Endothelial cell of hepatic sinusoid (primary cell): ENCODE measurements at regions not wholly inside any gene's neighbourhood (a gene's known extent, or its start where the extent isn't known, plus 50 kb on each side); places are given as distances from the start of the nearest gene placed in this dataset.
"Not testable (repeated sequence)": the region's sequence is repeated elsewhere in the genome, so short reads cannot be mapped to it uniquely, and the experiment has no call there.

Experiments
- in situ Hi-C: cut with HindIII; loops from 2 replicates; pipeline ENCODE4 v1.10.0; 2017; ENCODE audit warnings: low sequenced_read_pairs

DNA sequence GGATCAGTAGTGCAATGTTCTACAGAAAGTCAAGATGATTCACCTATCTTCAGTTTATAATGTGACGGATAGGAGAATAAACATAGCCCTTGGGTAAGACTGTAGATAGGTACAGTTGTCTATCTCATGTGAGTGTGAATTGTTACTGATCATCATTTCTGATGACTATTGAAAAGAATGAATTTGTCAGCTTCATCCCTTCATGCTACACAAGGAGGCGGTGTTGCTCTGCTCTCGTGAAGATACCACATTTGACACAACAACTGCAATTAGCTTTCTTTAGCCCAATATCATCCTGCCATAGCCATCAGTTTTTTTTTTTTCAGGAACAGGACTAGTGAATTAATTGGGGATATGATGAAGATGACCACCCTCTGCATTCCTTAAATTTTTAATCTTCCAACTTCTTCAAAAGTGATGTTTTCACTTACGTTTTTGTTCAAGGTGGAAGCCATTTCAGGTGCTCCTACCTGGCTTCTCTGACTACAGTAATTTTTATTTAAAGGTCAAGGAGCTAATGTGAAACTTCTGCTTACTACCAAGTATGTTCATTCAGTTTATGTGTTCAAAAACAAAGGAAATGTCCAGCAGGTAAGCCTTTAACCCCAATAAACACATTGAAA, 152.9 kb upstream of the MOCS2 start:
- in situ Hi-C loops = no loop called here

GRCh38 chr5:53263151-53263550, 153.6 kb upstream of the MOCS2 start:
- in situ Hi-C loops = no loop called here

GRCh38 chr5:53265043-53265442, 155.5 kb upstream of the MOCS2 start:
- in situ Hi-C loops = no loop called here

DNA sequence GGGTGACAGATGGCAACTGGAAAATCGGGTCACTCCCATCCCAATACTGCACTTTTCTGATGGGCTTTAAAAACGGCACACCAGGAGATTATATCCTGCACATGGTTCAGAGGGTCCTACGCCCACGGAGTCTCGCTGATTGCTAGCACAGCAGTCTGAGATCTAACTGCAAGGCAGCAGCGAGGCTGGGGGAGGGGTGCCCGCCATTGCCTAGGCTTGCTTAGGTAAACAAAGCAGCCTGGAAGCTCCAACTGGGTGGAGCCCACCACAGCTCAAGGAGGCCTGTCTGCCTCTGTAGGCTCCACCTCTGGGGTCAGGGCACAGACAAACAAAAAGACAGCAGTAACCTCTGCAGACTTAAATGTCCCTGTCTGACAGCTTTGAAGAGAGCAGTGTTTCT, 158.7 kb upstream of the MOCS2 start:
- in situ Hi-C loops = not testable (repeated sequence)

GRCh38 chr5:53275666-53276065, 166.1 kb upstream of the MOCS2 start:
- in situ Hi-C loops = no loop called here

DNA sequence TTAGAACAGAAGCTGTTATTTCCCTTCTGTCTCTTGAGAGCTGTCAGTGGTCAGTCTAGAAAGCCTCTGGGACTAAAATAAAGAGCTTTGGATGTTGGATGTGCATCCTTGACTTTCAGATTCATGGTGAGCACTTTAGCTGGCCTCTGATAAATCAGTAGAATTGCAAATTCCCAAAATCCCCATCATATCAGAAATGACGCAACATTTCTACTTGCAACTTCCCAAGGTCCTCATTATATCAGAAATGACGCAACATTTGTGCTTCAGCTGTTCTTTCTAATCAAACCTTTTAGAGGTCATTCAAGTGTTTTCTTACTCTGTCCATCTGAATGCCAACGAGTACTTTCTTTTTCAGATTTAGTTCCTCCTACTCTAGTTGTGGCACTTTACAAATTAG, 167.3 kb upstream of the MOCS2 start:
- in situ Hi-C loops = no loop called here

GRCh38 chr5:53277491-53277890, 167.9 kb upstream of the MOCS2 start:
- in situ Hi-C loops = no loop called here

DNA sequence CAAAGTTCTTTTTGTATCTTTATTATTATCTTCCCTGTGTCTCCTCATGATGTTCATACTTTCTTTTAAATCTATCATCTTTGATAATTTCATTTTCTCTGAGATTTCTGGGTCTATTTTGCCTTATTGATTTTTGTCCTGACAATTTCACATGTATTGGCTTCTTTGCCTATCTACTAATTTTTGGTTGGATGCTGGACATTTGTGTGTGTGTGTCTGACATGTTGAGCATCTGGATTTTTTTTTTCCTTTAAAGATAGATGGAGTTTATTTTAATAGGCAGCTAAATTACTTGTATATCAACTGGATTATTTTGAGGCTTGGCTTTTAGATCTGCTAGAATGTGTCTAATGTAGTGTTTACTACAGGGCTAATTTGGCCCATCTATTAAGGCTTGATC, 178.0 kb upstream of the MOCS2 start:
- in situ Hi-C loops = no loop called here

- in situ Hi-C loops = no loop called here
These were observed 179.0 kb upstream of the MOCS2 start for GRCh38 chr5:53288511-53288910.

DNA sequence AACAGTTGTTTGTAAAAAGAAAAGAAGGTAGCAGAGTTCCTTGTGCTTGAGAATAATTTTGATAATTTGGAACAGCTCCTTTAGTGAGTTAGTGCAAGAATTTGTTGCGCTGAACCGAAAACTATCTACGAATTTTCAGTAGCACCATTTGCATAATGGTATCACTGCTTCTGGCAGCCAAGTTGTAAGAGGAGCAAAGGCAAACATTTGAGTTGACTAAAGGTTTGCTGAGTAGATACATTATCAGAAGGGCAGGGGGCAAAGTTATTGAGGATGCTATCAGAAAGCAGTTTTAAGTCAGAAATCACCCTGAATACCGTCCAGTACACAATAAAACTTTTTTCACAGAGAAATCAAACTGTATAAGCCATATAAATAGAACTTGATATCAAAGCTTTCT, 181.5 kb upstream of the MOCS2 start:
- in situ Hi-C loops = loop anchor here (5.0 kb wide), 1 partner anchor 56 kb away; no protein-coding TSS in a partner anchor

- in situ Hi-C loops = loop anchor here (5.0 kb wide), 1 partner anchor 56 kb away; no protein-coding TSS in a partner anchor
These were observed 182.0 kb upstream of the MOCS2 start for GRCh38 chr5:53291528-53291927.

GRCh38 chr5:53298841-53299240, 181.6 kb upstream of the FST start:
- in situ Hi-C loops = no loop called here

- in situ Hi-C loops = no loop called here
These were observed 177.9 kb upstream of the FST start for GRCh38 chr5:53302529-53302928.

DNA sequence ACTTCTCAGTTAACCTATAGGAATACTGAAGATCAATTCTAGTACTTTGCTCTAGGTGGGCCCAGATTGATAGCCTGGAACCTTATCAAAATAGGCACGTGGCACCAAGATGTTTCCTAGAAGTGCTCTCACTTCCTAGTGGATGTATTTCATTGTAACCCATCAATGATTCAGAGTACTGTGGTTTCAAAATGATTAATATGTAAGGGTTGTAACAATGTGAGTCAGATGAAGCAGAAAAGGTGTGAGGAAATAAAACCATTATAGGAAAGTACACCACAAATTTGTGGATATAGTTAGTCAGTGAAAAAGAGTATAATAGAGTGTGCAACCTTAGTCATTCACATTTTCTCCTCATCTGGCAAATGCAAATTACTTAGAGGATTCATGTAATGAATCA, 177.3 kb upstream of the FST start:
- in situ Hi-C loops = no loop called here

DNA sequence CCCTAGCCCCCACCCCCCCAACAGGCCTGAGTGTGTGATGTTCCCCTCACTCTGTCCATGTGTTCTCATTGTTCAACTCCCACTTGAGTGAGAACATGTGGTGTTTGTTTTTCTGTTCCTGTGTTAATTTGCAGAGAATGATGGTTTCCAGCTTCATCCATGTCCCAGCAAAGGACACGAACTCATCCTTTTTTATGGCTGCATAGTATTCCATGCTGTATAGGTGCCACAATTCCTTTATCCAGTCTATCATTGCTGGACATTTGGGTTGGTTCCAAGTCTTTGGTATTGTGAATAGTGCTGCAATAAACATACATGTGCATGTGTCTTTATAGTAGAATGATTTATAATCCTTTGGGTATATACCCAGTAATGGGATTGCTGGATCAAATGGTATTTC, 175.1 kb upstream of the FST start:
- in situ Hi-C loops = not testable (repeated sequence)

GRCh38 chr5:53309653-53310052, 170.8 kb upstream of the FST start:
- in situ Hi-C loops = no loop called here

GRCh38 chr5:53311681-53312080, 168.7 kb upstream of the FST start:
- in situ Hi-C loops = no loop called here

DNA sequence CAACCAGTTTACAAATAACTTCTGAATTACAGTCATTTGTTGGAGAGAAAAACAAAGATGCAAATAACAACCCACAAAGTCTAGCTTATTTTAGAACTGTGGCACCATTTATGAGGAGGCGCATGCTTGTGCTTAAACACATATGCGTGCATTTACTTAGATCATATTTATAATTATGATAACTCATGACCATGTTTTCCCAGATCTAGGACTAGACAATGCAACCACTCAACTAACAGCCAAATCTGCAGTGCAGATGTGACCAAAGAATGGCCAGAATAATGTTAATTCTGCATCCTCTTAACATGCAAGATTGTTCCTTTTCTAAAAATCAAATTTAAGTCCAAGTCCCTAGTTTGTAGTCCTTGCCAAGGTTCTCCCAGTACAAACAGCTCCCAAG, 167.3 kb upstream of the FST start:
- in situ Hi-C loops = no loop called here

- in situ Hi-C loops = loop anchor here (5.0 kb wide), 1 partner anchor 69 kb away; no protein-coding TSS in a partner anchor
These were observed 162.1 kb upstream of the FST start for GRCh38 chr5:53318303-53318702.

DNA sequence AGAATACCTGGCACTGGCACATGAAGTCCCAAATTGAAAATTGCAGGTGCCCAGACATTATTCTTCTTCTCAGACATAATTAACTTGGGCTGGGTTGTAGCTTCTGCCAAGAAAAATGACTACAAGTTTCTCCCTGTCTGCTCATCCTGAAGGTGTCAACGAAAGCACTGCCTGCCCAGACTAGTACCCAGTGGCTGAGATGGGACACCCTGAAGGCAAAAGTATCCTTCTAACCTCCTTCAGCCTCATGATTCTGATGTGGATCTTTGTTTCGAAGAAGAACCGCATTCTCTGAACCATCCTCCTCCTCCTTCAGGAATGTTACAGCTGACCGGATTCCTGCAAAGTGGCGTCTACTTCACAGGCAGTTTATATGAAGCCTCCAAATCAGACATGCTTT, 161.1 kb upstream of the FST start:
- in situ Hi-C loops = loop anchor here (5.0 kb wide), 1 partner anchor 68 kb away; no protein-coding TSS in a partner anchor

- in situ Hi-C loops = no loop called here
These were observed 159.4 kb upstream of the FST start for GRCh38 chr5:53321073-53321472.

GRCh38 chr5:53321721-53322120, 158.7 kb upstream of the FST start:
- in situ Hi-C loops = no loop called here

DNA sequence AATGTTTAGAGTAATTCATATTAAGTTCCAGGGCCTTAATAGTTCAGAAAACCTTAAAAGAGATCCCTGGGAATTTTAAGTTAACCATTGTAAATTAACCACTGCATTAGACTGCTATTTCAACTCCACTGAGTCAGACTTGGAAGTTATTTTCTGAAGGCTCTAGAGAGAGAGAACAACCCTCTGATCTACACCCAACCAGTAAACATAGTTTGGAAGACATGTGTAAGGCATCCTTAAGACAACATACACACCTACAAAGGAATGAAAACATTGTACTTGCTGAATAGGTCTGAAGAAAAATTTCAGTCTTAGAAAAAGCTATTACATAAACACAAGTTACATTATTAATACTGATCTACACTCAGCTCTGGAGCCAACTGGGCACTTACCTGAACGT, 158.2 kb upstream of the FST start:
- in situ Hi-C loops = no loop called here
